ENCODE measurements at regions not wholly inside any gene's neighbourhood (a gene's known extent, or its start where the extent isn't known, plus 50 kb on each side); places are given as distances from the start of the nearest gene placed in this dataset.
A peak's percentile ranks its signal among the peaks of the same experiment; 100 is the strongest.

- intact Hi-C loops (cut with micrococcal nuclease): no loop called here
- Mint-ChIP-seq H3K4me1 (ENCODE audit: insufficient read depth, unreplicated experiment) (peaks cover 9% of the 10 kb centered on the region), H3K27me3 (ENCODE audit: insufficient read depth, unreplicated experiment) (no peaks in the 10 kb centered on the region), H3K36me3 (ENCODE audit: insufficient read depth, unreplicated experiment) (no peaks in the 10 kb centered on the region), H3K4me3 (ENCODE audit: unreplicated experiment) (no peak overlapping the region), H3K9me3 (ENCODE audit: unreplicated experiment) (peaks cover 5% of the 10 kb centered on the region), H3K27ac (ENCODE audit: low read depth, unreplicated experiment) (no peak overlapping the region)
- DNase-seq (ENCODE audit: unreplicated experiment): no peak
- no peak for TF ChIP-seq CTCF (IDR thresholded peaks at IDR 0.05; ENCODE audit: unreplicated experiment)
- BruUV-seq (replicated peaks): no TSS peak
- CTCF ChIA-PET: no interaction called here
- POLR2A ChIA-PET: interaction anchor here (0.6 to 1.0 kb wide), 2 partner anchors 266 to 1633 kb away, joined by 3 to 4 read pairs; no protein-coding TSS in a partner anchor
These were observed 264.6 kb upstream of the TMTC1 start for GRCh38 chr12:30048371-30048770.

GRCh38 chr12:30047516-30048254, 263.9 kb upstream of the TMTC1 start:
- CTCF ChIA-PET: interaction anchor here (0.7 kb wide), 1 partner anchor 13 kb away, joined by 3 read pairs; no protein-coding TSS in a partner anchor
- POLR2A ChIA-PET: interaction anchor here (0.6 to 1.0 kb wide), 2 partner anchors 266 to 1633 kb away, joined by 3 to 4 read pairs; no protein-coding TSS in a partner anchor

GRCh38 chr12:30046376-30046775, 262.6 kb upstream of the TMTC1 start:
- H3K4me1 Mint-ChIP-seq (ENCODE audit: insufficient read depth, unreplicated experiment): peaks cover 9% of the 10 kb centered on the region
- peaks cover 5% of the 10 kb centered on the region for H3K9me3 Mint-ChIP-seq (ENCODE audit: unreplicated experiment)
- BruUV-seq (replicated peaks): no TSS peak
- no peaks in the 10 kb centered on the region for H3K27me3 Mint-ChIP-seq (ENCODE audit: insufficient read depth, unreplicated experiment)
- peaks cover 6% of the 10 kb centered on the region for H3K36me3 Mint-ChIP-seq (ENCODE audit: insufficient read depth, unreplicated experiment)
- H3K4me3 Mint-ChIP-seq (ENCODE audit: unreplicated experiment): no peak overlapping the region
- TF ChIP-seq CTCF (IDR thresholded peaks at IDR 0.05; ENCODE audit: unreplicated experiment): no peak
- ChIA-PET CTCF (interaction anchor here (0.6 kb wide), 1 partner anchor 622 kb away, joined by 3 read pairs; no protein-coding TSS in a partner anchor), POLR2A (interaction anchor here (0.5 kb wide), 1 partner anchor 288 kb away, joined by 3 read pairs; no protein-coding TSS in a partner anchor)
- no peak overlapping the region for H3K27ac Mint-ChIP-seq (ENCODE audit: low read depth, unreplicated experiment)
- DNase-seq (ENCODE audit: unreplicated experiment): no peak
- intact Hi-C loops (cut with micrococcal nuclease): no loop called here

More at GRCh38 chr12:30047516-30048254, 263.9 kb upstream of the TMTC1 start:
- no peak for TF ChIP-seq CTCF (IDR thresholded peaks at IDR 0.05; ENCODE audit: unreplicated experiment)
- no TSS peak for BruUV-seq (replicated peaks)
- peaks cover 9% of the 10 kb centered on the region for H3K4me1 Mint-ChIP-seq (ENCODE audit: insufficient read depth, unreplicated experiment)
- peak; percentile 68 for DNase-seq (ENCODE audit: unreplicated experiment)
- H3K9me3 Mint-ChIP-seq (ENCODE audit: unreplicated experiment): peaks cover 5% of the 10 kb centered on the region
- peak overlapping the region; percentile 32 for H3K27ac Mint-ChIP-seq (ENCODE audit: low read depth, unreplicated experiment)
- intact Hi-C loops (cut with micrococcal nuclease): no loop called here
- H3K4me3 Mint-ChIP-seq (ENCODE audit: unreplicated experiment): no peak overlapping the region
- no peaks in the 10 kb centered on the region for H3K36me3 Mint-ChIP-seq (ENCODE audit: insufficient read depth, unreplicated experiment)
- no peaks in the 10 kb centered on the region for H3K27me3 Mint-ChIP-seq (ENCODE audit: insufficient read depth, unreplicated experiment)

GRCh38 chr12:30045171-30045570, 261.4 kb upstream of the TMTC1 start:
- H3K36me3 Mint-ChIP-seq (ENCODE audit: insufficient read depth, unreplicated experiment): peaks cover 6% of the 10 kb centered on the region
- no peak for TF ChIP-seq CTCF (IDR thresholded peaks at IDR 0.05; ENCODE audit: unreplicated experiment)

More at GRCh38 chr12:30045171-30045570, 261.4 kb upstream of the TMTC1 start:
- Mint-ChIP-seq H3K27ac (ENCODE audit: low read depth, unreplicated experiment) (no peak overlapping the region), H3K4me1 (ENCODE audit: insufficient read depth, unreplicated experiment) (peaks cover 9% of the 10 kb centered on the region), H3K9me3 (ENCODE audit: unreplicated experiment) (peaks cover 5% of the 10 kb centered on the region), H3K27me3 (ENCODE audit: insufficient read depth, unreplicated experiment) (no peaks in the 10 kb centered on the region), H3K4me3 (ENCODE audit: unreplicated experiment) (no peak overlapping the region)
- no TSS peak for BruUV-seq (replicated peaks)
- DNase-seq (ENCODE audit: unreplicated experiment): no peak
- ChIA-PET POLR2A (interaction anchor here (1.2 kb wide), 1 partner anchor 11 kb away, joined by 3 read pairs; no protein-coding TSS in a partner anchor), CTCF (interaction anchor here (1.1 to 1.5 kb wide), 3 partner anchors 12 to 88 kb away, joined by 3 to 5 read pairs (median 3); no protein-coding TSS in a partner anchor)
- intact Hi-C loops (cut with micrococcal nuclease): no loop called here

Measured in MCF 10A (cell line).